BE2C (cell line): ENCODE measurements at regions not wholly inside any gene's neighbourhood (a gene's known extent, or its start where the extent isn't known, plus 50 kb on each side); places are given as distances from the start of the nearest gene placed in this dataset.

Experiments
- DNase-seq: peaks from one replicate; pipeline ENCODE4 v3.0.0-alpha.2; 2020
- H3K27me3 ChIP-seq: fragments of 250-450 bp; sonication (Bioruptor Pico); 2 replicates; pipeline ENCODE4 v1.5.1; 2020; ENCODE audit warnings: mild to moderate bottlenecking
- H3K36me3 ChIP-seq: fragments of 250-450 bp; sonication (Bioruptor Pico); 2 replicates; pipeline ENCODE4 v1.5.1; 2020; ENCODE audit warnings: mild to moderate bottlenecking
- H3K4me1 ChIP-seq: fragments of 250-450 bp; sonication (Bioruptor Pico); 2 replicates; pipeline ENCODE4 v1.5.1; 2020
- H3K4me3 ChIP-seq: 2 replicates; pipeline ENCODE4 v1.5.1; 2011; ENCODE audit warnings: low read depth, low read length
- H3K9me3 ChIP-seq: fragments of 250-450 bp; sonication (Bioruptor Pico); 2 replicates; pipeline ENCODE4 v1.5.1; 2020
- CTCF ChIP-seq: IDR thresholded peaks from 2 replicates; pipeline ENCODE4 v1.5.1; 2012; ENCODE audit warnings: mild to moderate bottlenecking, low read depth, low read length

DNA sequence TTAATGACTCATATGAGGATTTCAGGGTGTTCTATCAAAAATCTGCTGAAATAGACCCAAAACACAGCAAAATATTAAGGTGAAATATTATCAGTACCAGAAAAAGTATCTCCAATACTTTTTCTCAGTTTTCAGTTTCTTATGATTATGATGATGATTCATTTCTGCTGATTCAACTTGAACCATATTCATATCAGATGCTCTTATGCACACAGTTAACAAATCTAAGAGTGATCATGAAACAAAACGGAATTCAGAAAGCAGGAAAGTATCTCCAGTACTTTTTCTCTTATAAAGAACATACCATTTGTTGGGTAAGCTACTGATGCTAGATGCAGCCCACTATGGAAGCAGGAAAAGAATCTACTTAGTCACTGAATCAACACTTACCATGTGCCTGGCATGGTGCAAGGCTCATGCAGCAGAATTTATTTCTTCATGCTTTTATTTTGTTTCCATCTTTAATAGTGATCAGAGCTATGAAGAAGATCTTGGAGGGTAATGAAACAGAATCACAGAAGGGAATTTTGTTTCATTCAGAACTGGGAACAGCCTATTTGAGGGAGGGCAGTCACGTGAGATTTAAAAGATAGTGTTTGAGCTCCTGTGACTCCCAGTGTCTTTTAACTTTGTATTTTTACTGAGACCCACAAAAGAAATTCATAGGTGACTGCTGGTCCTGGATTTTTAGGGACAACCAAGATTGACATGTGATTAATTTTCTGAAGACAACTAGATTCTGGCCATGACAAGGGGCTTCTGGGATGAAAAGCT, 480.6 kb downstream of the SETD4 start:
- no peaks in the 10 kb centered on the region for H3K36me3 ChIP-seq
- TF ChIP-seq CTCF, result no peak
- no peak overlapping the region for H3K4me3 ChIP-seq
- no peak for DNase-seq
- no peaks in the 10 kb centered on the region for H3K4me1 ChIP-seq
- no peaks in the 10 kb centered on the region for H3K27me3 ChIP-seq
- no peaks in the 10 kb centered on the region; the same call in 1 of the 2 replicates for H3K9me3 ChIP-seq

- H3K4me3 ChIP-seq, result no peak overlapping the region
- no peaks in the 10 kb centered on the region for H3K36me3 ChIP-seq
- TF ChIP-seq CTCF, result no peak
- DNase-seq, result no peak
- no peaks in the 10 kb centered on the region; the same call in 1 of the 2 replicates for H3K9me3 ChIP-seq
- H3K27me3 ChIP-seq, result no peaks in the 10 kb centered on the region
- no peaks in the 10 kb centered on the region for H3K4me1 ChIP-seq
These were observed 481.4 kb downstream of the SETD4 start for GRCh38 chr21:35578831-35579471.

DNA sequence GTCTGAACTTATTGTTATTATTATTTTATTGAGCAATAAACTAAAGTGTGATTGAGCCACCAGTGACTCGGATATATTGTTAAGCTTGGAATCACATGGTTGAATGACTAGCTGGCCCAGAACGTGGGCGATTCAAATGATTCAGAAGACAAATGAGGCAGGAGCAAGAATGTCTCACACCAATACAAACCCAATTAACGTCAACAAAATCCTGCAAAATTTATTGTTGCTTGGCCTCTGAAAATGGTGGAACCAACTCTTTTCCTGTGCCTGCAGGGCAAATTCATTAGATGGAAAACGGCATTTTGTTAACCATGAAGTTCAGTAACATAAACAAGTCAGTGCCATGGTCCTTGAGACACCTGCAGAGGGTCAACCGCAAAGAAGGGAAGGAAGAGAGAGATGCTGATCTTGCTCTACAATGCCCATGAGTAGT, 482.0 kb downstream of the SETD4 start:
- TF ChIP-seq CTCF, result no peak
- H3K27me3 ChIP-seq, result no peaks in the 10 kb centered on the region

GRCh38 chr21:35575280-35575915, 484.9 kb downstream of the SETD4 start:
- H3K4me3 ChIP-seq, result no peak overlapping the region
- no peaks in the 10 kb centered on the region; the same call in 1 of the 2 replicates for H3K9me3 ChIP-seq
- H3K4me1 ChIP-seq, result no peaks in the 10 kb centered on the region
- no peaks in the 10 kb centered on the region for H3K36me3 ChIP-seq
- TF ChIP-seq CTCF, result no peak
- DNase-seq, result no peak
- no peaks in the 10 kb centered on the region for H3K27me3 ChIP-seq

More for the DNA sequence above, 482.0 kb downstream of the SETD4 start:
- H3K4me1 ChIP-seq, result no peaks in the 10 kb centered on the region
- DNase-seq, result no peak
- no peaks in the 10 kb centered on the region; the same call in 1 of the 2 replicates for H3K9me3 ChIP-seq
- no peaks in the 10 kb centered on the region for H3K36me3 ChIP-seq
- no peak overlapping the region for H3K4me3 ChIP-seq

DNA sequence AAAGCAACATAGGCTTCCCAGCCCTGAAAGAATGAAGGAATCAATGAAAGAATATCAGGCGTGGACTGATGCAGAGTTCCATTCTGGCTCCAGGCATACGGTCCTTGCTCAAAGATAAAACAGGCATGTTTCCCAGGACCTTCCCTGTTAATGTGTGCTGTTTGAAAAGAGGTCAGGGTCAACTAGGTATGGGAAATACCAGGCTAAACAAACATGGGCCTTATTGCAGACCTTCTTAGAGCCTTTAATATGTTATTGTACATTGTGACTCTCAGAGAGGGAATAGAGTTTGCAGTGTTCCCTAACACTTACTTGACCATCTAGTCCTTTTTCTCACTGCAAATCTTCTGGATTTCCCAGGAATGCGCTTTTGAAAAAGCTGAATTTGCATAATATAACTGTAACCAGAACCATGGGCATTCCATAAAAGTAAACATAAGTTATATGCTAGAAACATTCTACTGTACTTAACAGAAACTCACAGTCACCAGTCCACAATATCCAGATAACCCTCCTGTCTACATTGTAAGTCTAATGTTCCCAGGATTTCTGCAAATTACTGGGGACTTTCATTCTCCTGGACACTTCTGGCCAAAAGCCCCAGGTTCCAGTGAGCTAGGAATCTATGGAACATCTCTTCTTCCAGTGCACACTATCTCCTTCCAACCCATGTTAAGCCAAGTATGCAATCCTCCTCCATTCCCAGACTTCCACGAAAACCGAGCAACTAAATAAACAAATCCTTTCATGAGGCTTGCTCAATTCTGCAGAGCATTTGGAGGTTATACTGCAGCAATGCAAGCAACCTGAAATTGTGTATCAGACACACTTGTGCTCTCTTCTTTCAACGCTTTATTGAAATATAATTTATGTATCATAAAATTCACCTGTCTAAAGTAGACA, 486.6 kb downstream of the SETD4 start:
- no peaks in the 10 kb centered on the region for H3K4me1 ChIP-seq
- no peak overlapping the region for H3K4me3 ChIP-seq
- no peaks in the 10 kb centered on the region for H3K27me3 ChIP-seq
- H3K36me3 ChIP-seq, result no peaks in the 10 kb centered on the region
- no peak for TF ChIP-seq CTCF
- no peaks in the 10 kb centered on the region; the same call in 1 of the 2 replicates for H3K9me3 ChIP-seq
- no peak for DNase-seq
